HG03135 (cell line): ENCODE measurements at regions not wholly inside any gene's neighbourhood (a gene's known extent, or its start where the extent isn't known, plus 50 kb on each side); places are given as distances from the start of the nearest gene placed in this dataset.

ENCODE experiments used
- ATAC-seq: cut with Tn5 transposase; IDR thresholded peaks from one replicate; pipeline ENCODE4 v1.9.1; 2021; ENCODE audit warnings: mild to moderate bottlenecking, moderate library complexity; ENCODE audit not compliant: unreplicated experiment

DNA sequence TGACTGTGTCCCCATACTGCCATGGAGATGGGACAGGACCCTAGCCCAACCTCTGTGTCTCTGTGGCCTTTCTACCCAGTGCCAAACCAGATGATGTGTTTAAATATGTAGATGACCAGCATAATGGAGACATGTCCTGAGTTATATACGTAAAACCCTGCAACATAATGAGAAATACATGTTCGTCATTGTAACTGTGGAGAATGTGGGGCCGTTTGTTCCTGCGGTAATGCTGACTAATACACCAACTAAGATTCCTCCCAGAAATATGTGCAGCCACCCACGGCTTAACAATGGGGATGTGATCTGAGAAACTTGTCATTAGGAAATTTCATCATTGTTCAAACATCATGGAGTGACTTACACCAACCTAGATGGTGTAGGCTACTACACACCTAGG, 71.7 kb upstream of the SIM2 start:
- ATAC-seq = no peak

DNA sequence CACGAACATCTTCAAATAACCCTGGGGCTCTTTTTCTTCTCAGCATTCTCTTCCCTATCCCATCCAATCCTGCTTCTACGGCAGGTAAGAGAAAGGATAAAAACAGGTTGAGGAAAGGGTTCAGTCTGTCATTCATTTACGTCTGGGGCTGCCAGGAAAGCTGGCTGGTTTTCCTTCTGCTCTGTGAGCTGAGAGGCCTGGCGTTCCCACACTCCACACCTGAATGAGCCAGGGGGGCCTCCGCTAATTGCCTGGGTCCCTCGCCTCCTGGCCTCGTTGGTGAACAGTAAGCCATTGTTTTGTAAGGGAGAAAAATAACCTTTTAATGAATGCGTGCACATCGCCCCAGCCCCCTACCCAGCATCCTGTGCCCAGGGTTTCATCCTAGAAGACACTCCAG, 70.8 kb upstream of the SIM2 start:
- no peak for ATAC-seq

DNA sequence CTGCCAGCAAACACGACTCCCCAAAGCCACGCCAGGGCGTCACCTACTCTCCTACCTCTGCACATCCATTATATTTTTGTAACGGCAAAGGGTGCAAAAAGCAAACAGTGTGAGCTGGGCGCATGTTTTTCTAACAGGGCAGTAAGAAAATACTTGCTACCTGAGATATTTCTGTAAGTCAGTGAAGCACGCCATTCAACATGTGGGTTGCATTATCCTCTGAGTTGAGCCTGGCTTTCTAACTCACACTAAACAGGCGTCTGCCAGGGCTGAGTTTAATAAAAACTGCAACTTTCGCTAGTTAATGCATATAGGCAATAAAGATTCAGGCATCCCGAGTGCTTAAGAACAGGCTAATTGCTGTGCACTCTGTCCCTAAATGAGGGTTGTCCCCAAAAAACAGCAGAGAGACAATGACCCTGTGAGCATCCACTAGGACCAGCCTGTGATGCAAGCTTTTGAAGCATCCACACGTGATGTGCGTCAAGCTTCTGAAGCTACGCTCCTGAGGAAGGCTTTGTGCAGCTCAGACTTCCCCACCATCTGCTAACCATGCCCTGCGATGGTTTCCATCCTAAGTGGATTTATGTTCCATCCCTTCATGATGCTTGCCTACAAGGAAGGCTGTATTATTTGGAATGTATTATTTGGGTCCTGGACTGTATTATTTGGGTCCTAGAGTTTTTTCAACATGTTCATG, 70.0 kb upstream of the SIM2 start:
- ATAC-seq = no peak

DNA sequence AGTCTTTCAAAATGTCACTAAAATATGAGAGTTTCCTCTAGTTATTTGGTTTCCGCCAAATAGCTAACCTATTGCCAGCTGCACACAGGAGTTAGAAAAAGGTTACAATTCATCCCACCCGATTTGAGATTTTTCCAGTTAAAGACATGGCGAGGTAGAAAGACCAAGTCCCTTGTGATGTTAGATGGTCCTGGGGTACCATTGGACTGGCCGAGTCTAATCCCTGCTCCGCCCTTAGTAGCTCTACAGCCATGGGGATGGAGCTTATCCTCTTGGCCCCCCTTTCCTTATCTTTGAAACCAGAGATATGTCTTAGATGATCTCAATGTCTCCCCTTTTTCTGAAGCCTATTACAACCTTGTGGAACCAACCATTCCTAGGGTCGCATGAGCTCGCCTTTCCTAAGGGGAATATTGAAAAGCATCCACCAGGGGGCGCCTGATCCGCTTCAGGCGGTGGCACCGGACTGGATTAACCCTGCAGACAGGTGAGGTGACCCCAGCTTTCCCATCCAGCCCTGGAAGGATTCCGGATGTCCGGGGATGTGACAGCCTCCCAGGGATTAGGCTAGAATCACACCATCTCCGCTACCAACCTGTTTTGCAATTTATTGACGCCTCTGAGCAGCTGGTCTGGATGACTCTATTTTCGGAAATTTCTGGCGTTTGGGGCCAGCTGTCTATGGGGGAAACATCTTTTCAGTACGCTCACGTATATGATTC, 68.3 kb upstream of the SIM2 start:
- no peak for ATAC-seq

DNA sequence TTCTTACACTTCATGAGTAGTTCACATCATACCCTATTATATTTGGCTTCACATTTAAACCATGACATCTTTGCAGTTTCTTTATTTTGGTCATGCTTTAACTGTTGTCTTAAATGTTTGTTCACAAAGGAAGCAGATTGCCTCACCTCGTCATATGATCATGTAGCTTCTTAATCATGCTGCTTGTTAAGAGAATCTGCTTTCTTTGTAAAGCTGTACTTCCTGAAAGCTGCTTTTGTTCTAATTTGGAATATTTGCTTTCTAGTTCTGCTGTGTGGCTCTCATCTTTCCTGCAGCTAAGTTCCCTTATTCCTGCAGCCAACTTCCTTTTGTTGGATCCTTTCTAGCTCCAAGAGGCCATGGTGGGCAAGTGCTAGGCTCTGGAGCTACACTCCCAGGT, 62.9 kb upstream of the SIM2 start:
- no peak for ATAC-seq

DNA sequence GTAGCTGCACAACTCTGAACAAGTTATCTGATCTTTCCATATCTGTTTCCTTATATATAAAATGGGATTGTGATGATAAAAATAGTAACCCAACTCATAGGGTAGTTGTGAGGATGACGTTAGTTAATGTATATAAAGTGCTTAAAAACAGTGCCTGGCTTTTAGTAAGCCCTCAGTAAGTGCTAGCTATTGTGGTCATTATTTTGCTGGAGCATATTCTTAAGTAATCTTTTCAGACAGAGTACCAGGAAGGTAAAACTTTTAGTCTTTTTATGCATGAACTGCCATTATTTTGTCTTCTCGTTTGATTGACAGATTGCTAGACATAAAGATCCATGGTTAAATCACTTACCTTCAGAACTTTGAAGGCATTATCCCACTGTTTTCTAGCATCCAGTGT, 62.5 kb upstream of the SIM2 start:
- ATAC-seq = no peak

DNA sequence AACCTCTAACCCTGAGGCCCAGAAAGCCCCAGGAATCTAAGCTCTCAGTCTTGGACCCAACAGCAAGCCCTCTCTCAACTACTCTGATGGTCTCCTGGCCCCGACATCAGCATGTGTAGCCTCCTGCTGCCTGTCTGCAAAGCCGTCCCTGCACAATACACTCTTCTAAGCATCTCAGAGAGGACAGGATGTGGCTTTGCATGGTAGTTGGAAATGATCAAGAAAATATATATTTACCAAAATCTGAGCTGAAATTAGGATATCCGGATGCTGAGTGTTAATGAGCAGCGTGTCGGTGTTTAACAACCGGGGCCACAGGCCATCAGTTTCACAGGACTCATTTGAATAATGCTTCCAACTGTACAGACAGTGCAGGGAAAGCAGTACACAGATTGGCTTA, 59.1 kb upstream of the SIM2 start:
- no peak for ATAC-seq

DNA sequence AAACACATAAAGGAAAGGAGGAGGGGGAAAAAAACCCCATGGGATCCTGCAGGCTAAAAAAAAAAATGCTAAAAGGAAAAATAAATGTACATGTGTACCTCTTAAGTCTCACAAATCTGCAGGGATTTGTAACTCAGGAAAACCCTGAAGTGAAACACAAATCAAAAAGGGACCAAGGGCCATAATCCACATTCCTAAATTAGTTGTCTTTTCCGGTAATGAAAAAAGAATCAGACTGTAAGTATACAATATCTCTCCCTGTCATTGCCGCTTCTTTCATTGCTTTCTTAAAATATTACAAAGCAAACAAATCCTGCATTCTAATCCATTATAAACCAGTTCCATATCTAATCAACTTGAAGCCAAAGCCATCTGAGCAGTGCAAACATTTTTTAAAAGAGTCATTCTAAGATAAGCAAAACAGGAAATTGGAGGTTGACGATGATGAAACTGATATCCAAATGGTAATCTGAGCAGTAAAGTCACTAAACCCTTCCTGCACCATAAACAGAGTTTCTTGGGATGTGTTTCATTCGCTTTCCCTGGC, 58.7 kb upstream of the SIM2 start:
- ATAC-seq = no peak

DNA sequence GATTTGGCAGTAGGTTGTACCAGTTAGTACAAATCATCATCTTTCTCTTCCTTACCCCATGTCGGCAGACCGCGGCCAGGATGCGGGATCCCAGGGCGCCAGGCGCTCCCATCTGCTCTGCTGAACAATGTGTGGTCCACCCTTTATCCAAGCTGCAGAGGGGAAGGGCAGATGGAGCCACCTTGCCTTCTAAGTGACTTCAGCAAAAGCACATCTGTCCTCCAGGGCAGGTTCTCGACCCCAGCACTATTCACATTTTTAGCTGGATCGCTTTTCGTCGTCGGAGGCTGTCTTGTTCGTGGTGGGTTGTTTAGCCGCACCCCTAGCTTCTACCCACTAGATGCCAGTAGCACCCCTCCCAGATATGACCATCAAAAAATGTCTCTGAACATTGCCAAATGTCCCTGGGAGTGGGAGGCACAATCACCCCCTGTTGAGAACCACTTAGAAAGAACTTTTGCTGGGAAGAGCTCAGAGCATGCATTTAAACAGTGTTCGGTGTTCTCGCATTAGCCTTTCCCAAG, 58.1 kb upstream of the SIM2 start:
- no peak for ATAC-seq

DNA sequence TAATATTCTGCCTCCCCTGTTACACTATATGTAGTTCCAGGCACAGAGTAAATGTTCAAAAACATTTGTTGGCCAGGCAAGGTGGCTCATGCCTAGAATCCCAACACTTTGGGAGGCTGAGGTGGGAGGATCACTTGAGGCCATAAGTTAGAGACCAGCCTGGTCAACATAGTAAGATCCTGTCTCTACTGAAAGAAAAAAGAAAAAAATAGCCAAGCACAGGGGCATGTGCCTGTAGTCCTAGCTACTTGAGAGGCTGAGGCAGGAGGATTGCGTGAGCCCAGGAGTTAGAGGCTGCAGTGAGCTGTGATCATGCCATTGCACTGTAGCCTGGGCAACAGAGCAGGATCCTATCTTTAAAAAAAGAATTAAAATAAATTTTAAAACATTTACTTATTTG, 57.6 kb upstream of the SIM2 start:
- no peak for ATAC-seq

DNA sequence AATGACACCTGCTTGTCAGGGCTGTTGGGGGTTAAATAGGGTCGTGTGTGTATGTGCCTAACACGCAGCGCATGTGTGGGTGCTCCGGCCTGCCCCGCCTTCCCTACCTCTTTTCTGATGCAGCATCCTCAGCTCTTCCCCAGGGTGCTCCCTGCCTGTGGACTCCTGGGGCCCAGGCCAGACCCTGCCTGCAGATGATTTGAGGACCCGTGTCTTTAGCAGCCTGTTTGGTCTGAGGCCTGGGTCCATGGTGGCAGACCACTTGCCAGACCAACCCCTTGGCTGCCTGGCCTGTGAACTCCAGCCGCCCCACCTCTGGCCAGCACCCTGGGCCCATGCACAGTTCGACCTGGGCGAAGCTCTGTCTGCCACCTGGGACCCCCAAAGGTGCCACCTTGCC, 57.0 kb upstream of the SIM2 start:
- ATAC-seq = no peak

DNA sequence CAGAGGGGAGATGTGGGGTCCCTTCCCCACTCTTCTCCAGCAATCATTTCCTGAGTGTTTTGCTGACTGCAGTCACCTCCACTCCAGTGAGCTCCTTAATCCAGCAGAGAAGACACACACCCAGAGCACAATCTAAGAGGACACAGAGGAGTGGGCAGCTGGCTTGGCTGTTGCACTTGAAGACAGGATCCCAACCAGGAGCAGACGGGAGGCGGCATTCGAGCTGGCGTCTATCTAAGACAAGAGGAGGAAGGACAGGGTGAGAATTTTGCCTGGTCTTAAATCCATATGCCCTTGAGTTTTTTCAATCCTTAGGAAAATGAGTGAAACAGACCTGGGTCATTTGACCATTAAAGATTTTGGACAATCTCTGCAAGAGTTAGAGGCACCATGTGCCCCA, 56.1 kb upstream of the SIM2 start:
- no peak for ATAC-seq

DNA sequence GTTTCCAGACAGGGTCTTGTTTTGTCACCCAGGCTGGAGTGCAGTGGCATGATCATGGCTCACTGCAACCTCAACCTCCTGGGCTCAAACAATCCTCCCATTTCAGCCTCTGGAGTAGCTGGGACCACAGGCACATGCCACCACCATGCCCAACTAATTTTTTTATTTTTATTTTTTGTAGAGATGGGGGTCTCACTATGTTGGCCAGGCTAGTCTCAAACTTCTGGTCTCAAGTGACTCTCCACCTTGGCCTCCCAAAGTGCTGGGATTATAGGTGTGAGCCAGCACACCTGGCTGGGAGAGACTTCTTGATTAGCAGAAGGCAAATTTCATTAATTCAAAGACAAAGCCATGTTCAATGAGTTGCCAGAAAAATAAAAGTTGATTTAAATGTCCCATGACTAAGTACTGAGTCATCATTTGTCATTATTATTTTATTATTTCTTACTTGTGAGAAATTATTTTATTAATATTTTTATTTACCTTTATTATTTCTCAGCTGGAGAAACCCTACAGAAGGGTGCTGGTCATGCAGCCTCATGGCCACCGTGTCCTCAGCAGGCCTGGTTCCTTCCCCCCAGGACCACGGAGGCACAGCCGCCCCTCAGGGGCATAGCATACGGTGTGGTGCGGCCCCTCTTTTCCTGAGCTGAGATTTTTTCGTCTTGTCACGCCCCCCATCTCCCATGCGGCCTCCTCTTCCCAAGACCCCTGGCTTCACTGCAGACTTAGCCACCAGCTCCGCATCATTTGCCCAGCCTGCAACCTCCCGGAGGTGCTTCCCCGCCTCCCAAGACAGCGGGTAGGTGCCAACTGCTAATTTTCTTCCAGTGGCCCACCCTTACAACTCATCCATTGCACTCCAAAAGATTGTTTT, 55.3 kb upstream of the SIM2 start:
- no peak for ATAC-seq

DNA sequence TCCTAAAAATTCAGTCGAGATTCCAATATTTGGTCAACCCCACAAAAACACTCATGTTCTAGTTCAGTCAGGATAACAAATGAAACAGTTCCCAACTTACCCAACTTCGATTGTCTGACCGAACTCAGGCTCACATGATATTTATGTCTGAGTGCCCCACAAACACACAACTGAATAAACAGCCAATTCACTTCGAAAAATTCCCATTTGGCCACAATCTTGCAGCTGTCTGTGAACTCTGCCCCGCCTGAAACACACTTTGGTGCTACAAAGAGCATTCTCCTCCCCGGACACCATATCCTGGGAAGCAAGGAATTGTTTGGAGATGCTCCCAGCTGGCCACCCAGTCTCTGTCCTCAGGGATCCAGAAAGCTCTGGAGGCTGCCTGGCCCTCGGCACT, 52.9 kb upstream of the SIM2 start:
- no peak for ATAC-seq

DNA sequence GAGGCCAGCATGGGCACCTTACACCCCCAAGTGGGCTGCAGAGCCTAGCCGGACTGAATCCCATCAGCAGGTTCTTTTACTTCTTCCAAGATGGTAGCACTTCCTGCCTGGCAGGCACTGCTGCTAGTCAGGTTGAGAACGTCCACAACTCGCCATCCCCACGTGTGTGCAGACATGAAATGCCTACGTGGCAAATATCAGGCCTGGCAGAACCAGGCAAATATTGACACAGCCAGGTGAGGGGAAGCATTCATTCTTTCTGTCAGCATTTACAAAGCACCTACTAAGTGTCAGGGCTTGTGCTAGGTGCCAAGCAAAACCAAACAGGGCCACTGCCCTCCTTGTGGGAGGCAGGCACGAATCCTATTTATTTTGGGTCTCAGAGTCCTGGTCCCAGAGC, 52.3 kb upstream of the SIM2 start:
- no peak for ATAC-seq

DNA sequence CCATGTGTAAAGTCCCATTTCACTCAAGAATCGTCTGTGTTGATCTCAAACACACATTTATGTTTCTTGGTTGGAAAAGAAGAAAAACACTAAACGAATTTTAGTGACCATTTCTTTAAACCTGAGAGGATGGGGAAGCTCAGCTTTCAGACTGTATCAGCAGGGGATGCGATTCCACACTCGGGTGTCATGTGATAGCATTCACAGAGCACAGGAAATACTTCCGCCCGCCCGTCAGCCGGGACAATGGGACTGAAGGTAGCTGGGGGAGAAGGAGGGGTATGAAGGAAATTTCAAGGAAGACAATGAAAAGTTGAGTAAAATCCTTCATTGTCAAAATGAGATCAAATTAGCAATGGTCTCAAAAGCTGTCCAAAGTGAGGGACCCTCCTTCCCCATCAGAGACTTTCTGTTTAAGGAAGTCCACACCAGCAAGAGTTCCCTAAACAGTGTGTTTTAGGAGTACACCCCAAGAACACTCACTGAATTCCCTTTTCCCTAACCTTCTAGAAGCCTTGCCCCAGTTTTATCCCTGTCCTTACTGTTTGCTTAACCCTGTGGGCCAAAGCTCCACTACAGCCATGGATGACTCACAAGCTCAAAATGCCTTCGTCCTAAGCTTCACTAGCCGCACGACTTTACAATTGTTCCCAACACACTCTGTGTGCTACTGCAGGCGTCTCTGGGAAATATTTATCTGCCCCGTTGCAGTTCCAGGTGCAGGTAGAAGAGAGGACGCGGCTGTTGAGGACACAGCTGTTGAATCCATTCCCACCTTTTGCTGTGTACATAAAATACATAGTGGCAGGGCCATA, 51.4 kb upstream of the SIM2 start:
- no peak for ATAC-seq
